Omental fat pad (tissue), 3 donors: ENCODE measurements at regions not wholly inside any gene's neighbourhood (a gene's known extent, or its start where the extent isn't known, plus 50 kb on each side); places are given as distances from the start of the nearest gene placed in this dataset.

Experiments used
- ATAC-seq: fragments of 150-250 bp; one replicate; pipeline ENCODE4 v1.9.1; 2016; ENCODE audit warnings: mild to moderate bottlenecking, moderate library complexity; ENCODE audit not compliant: low FRiP score
- DNase-seq: peaks from one replicate; pipeline ENCODE4 v3.0.0-alpha.2; 2019; ENCODE audit warnings: low spot score
- TF ChIP-seq, protein P1 (sequence below), 3 donors: fragments of 450-650 bp; IDR thresholded peaks; one replicate each; pipeline ENCODE4 v1.5.1; 2016 to 2017; ENCODE audit warnings: antibody characterized with exemption in 3 of 3, mild to moderate bottlenecking in 3 of 3, moderate library complexity in 2 of 3

DNA sequence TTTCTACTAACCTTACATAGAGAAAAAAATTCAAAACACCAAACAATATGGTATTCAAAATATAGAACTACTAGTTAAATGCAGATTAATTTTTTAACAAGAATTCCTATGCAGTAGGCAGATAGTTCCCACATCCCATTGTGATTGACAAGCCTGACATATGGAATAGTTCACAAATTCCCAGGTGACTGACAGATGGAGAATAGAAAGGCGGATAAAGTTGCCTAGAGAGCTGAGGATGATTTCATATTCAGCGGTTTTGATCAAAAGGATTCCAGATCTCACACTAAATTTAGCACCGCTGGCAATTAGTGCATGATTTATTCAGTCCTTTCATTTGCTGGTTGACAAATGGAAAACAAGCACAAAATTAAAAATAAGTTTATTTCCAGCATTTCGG, 733.7 kb upstream of the POU3F3 start:
- no peak for ATAC-seq
- TF ChIP-seq, protein P1, sequence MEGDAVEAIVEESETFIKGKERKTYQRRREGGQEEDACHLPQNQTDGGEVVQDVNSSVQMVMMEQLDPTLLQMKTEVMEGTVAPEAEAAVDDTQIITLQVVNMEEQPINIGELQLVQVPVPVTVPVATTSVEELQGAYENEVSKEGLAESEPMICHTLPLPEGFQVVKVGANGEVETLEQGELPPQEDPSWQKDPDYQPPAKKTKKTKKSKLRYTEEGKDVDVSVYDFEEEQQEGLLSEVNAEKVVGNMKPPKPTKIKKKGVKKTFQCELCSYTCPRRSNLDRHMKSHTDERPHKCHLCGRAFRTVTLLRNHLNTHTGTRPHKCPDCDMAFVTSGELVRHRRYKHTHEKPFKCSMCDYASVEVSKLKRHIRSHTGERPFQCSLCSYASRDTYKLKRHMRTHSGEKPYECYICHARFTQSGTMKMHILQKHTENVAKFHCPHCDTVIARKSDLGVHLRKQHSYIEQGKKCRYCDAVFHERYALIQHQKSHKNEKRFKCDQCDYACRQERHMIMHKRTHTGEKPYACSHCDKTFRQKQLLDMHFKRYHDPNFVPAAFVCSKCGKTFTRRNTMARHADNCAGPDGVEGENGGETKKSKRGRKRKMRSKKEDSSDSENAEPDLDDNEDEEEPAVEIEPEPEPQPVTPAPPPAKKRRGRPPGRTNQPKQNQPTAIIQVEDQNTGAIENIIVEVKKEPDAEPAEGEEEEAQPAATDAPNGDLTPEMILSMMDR (IDR thresholded peaks at IDR 0.05) = no peak
- no peak for DNase-seq

DNA sequence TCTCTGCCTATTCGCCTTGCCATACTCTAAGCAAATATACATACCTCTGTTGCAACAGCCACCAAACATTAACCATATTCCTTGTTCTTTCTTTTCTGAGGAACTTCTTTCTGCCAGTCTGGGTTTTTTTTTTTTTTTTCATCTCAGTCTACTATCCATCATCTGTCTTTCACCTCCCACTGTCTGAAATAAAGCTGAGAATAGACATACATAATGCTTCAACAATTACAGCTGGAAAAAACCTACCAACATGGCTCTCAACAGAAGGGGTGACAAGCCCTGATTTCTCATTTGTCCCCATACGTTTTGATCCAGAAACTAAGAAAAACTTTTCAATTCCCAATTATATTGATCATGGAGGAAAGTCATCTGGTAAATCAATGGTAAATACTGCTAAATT, 728.8 kb upstream of the POU3F3 start:
- no peak for ATAC-seq
- TF ChIP-seq, protein P1 (IDR thresholded peaks at IDR 0.05) = no peak
- no peak for DNase-seq

GRCh38 chr2:104127049-104127770, 726.7 kb upstream of the POU3F3 start:
- TF ChIP-seq, protein P1 (IDR thresholded peaks at IDR 0.05) = no peak
- ATAC-seq (no peak), DNase-seq (no peak)

GRCh38 chr2:104140361-104140760, 713.6 kb upstream of the POU3F3 start:
- no peak for ATAC-seq
- no peak for DNase-seq
- TF ChIP-seq, protein P1 (IDR thresholded peaks at IDR 0.05) = no peak

- TF ChIP-seq, protein P1 (IDR thresholded peaks at IDR 0.05) = no peak
- ATAC-seq = no peak
- DNase-seq = no peak
Observed at GRCh38 chr2:104158191-104158590, 695.7 kb upstream of the POU3F3 start.

DNA sequence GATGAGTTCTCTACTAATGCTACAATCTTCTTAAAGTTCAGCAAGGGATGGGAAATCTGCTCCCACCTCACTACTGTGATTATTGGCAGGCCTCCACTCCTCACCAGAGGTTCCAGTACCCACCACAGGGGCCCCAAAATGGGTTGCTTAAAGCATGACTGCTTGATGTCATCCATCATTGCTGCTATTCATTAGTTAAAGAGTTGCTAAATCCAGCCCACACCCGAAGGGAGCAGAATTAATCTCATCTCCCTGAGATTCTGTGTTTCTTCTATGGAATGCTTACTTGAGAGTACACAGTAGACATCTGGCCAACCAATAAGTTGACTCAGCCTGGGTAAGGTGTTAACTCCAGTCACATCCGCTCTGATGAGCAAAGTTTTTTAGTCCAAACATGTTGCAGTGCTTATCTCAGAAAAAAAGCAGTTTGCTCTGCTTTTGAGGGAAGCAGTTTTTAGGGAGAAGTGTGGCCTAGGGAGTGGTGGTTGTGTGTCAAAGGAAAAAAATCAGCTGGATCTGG, 690.2 kb upstream of the POU3F3 start:
- DNase-seq (no peak), ATAC-seq (no peak)
- TF ChIP-seq, protein P1 (IDR thresholded peaks at IDR 0.05) = no peak

DNA sequence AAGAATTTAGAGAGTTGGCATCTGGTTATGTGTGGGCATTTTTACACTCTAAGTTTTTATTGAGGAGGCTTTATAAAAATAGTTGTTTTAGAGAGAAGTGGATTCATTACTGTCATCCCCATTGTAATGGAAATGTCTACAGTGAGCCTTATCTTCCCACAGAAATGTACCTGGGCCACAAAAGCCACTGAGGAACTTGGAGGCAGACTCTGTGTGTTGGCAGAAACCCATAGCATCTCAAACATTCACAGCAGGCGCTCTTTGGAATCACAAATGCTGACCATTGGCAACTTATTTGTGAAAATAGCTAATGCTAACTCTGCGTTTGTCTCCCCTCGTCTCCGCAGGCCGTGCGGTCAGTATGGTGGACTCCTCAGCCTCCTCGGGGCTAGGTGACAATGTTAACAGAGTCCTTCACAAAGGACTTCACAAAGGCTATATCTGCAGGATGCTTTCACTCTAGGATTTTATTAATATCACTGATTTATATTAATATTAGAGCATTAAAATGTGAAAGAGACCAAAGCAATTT, 689.1 kb upstream of the POU3F3 start:
- no peak for DNase-seq
- ATAC-seq = no peak
- TF ChIP-seq, protein P1 (IDR thresholded peaks at IDR 0.05) = no peak
